GM08714 (cell line): ENCODE measurements at regions not wholly inside any gene's neighbourhood (a gene's known extent, or its start where the extent isn't known, plus 50 kb on each side); places are given as distances from the start of the nearest gene placed in this dataset.

ENCODE experiments used
- H3K4me3 ChIP-seq: fragments of 200-500 bp; sonication (Bioruptor generic); 2 replicates; pipeline ENCODE4 v1.5.1; 2014; ENCODE audit warnings: mild to moderate bottlenecking, low read length, inconsistent platforms
- ZNF274 ChIP-seq: IDR thresholded peaks from 2 replicates; pipeline ENCODE4 v1.6.1; 2012; ENCODE audit warnings: mild to moderate bottlenecking, low read depth, low read length

GRCh38 chr6:105593056-105593690 is 190.3 kb upstream of the PREP start:
- no peak overlapping the region for H3K4me3 ChIP-seq
- TF ChIP-seq ZNF274 = no peak

GRCh38 chr6:105592329-105592728 is 189.4 kb upstream of the PREP start:
- no peak overlapping the region for H3K4me3 ChIP-seq
- TF ChIP-seq ZNF274 = no peak

- TF ChIP-seq ZNF274 = no peak
- H3K4me3 ChIP-seq = no peak overlapping the region
Measured at GRCh38 chr6:105591053-105591452, 188.2 kb upstream of the PREP start.

GRCh38 chr6:105588123-105588710 is 185.3 kb upstream of the PREP start:
- no peak for TF ChIP-seq ZNF274

GRCh38 chr6:105587349-105588122 is 184.7 kb upstream of the PREP start:
- H3K4me3 ChIP-seq = no peak overlapping the region
- TF ChIP-seq ZNF274 = no peak

More at GRCh38 chr6:105588123-105588710, 185.3 kb upstream of the PREP start:
- H3K4me3 ChIP-seq = no peak overlapping the region

- TF ChIP-seq ZNF274 = no peak
- H3K4me3 ChIP-seq = no peak overlapping the region
Measured at GRCh38 chr6:105578179-105578707, 175.4 kb upstream of the PREP start.

- TF ChIP-seq ZNF274 = no peak
- H3K4me3 ChIP-seq = no peak overlapping the region
Measured at GRCh38 chr6:105573556-105573955, 170.7 kb upstream of the PREP start.

GRCh38 chr6:105573138-105573537 is 170.3 kb upstream of the PREP start:
- no peak overlapping the region for H3K4me3 ChIP-seq
- TF ChIP-seq ZNF274 = no peak

GRCh38 chr6:105570416-105570815 is 167.5 kb upstream of the PREP start:
- no peak overlapping the region for H3K4me3 ChIP-seq
- TF ChIP-seq ZNF274 = no peak

GRCh38 chr6:105569706-105570105 is 166.8 kb upstream of the PREP start:
- TF ChIP-seq ZNF274 = no peak
- H3K4me3 ChIP-seq = no peak overlapping the region

- TF ChIP-seq ZNF274 = no peak
Measured at GRCh38 chr6:105568751-105569150, 165.9 kb upstream of the PREP start.

GRCh38 chr6:105568142-105568541 is 165.3 kb upstream of the PREP start:
- no peak for TF ChIP-seq ZNF274
- H3K4me3 ChIP-seq = no peak overlapping the region

More at GRCh38 chr6:105568751-105569150, 165.9 kb upstream of the PREP start:
- H3K4me3 ChIP-seq = no peak overlapping the region

GRCh38 chr6:105567140-105567539 is 164.3 kb upstream of the PREP start:
- TF ChIP-seq ZNF274 = no peak
- H3K4me3 ChIP-seq = no peak overlapping the region

GRCh38 chr6:105566503-105566902 is 163.6 kb upstream of the PREP start:
- H3K4me3 ChIP-seq = no peak overlapping the region
- TF ChIP-seq ZNF274 = no peak
